GM12865 (cell line): ENCODE measurements at regions not wholly inside any gene's neighbourhood (a gene's known extent, or its start where the extent isn't known, plus 50 kb on each side); places are given as distances from the start of the nearest gene placed in this dataset.

Source experiments
- DNase-seq: peaks from one replicate; pipeline ENCODE4 v3.0.0; 2010; ENCODE audit warnings: low read depth
- H3K4me3 ChIP-seq: 2 replicates; pipeline ENCODE4 v1.5.1; 2011; ENCODE audit warnings: mild to moderate bottlenecking, low read depth, low read length, control low read depth
- TF ChIP-seq, protein P1 (sequence below): IDR thresholded peaks from 2 replicates; pipeline ENCODE4 v1.5.1; 2011; ENCODE audit warnings: low read length, control low read depth, low read depth, inconsistent platforms; ENCODE audit not compliant: insufficient read depth; ENCODE audit errors: missing control alignments

DNA sequence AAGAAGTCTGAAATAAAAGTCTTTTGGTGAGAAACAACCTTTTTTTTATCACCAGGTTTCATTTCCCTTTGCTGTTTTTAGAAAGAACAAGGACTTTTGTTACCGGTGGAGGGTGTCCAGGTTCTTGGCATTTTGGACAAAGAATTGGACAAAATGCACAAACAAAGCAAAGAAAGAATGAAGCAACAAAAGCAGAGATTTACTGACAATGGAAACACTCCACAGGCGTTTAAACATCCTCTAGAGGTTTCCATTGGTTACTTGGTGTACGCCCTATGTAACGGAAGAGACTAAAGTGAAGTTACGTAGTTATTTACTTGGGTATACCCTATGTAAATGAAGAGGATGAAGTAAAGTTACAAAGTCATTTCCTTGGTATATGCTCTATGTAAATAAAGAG lies 1487.0 kb downstream of the LRRC4C start:
- TF ChIP-seq, protein P1, sequence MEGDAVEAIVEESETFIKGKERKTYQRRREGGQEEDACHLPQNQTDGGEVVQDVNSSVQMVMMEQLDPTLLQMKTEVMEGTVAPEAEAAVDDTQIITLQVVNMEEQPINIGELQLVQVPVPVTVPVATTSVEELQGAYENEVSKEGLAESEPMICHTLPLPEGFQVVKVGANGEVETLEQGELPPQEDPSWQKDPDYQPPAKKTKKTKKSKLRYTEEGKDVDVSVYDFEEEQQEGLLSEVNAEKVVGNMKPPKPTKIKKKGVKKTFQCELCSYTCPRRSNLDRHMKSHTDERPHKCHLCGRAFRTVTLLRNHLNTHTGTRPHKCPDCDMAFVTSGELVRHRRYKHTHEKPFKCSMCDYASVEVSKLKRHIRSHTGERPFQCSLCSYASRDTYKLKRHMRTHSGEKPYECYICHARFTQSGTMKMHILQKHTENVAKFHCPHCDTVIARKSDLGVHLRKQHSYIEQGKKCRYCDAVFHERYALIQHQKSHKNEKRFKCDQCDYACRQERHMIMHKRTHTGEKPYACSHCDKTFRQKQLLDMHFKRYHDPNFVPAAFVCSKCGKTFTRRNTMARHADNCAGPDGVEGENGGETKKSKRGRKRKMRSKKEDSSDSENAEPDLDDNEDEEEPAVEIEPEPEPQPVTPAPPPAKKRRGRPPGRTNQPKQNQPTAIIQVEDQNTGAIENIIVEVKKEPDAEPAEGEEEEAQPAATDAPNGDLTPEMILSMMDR: no peak
- H3K4me3 ChIP-seq: no peak overlapping the region
- DNase-seq: no peak

DNA sequence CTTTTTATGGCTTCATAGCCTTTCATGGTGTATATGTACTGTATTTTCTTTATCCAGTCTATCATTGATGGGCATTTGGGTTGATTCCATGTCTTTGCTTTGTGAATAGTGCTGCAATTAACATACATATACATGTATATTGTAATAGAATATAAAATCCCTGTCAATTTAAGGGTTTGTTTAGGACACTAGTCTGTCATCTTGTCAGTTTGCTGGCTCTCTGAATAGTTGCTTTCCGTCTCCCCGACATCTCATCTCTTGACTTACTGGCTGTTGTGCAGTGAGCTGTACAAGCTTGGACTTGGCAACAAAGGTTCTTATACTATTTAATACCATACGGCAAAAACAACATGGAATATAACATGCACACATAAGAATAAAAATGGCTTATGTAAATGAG lies 1487.5 kb downstream of the LRRC4C start:
- H3K4me3 ChIP-seq: no peak overlapping the region
- TF ChIP-seq, protein P1: no peak
- DNase-seq: no peak

GRCh38 chr11:39968071-39968470 lies 1491.4 kb downstream of the LRRC4C start:
- no peak for DNase-seq
- TF ChIP-seq, protein P1: no peak
- no peak overlapping the region for H3K4me3 ChIP-seq

DNA sequence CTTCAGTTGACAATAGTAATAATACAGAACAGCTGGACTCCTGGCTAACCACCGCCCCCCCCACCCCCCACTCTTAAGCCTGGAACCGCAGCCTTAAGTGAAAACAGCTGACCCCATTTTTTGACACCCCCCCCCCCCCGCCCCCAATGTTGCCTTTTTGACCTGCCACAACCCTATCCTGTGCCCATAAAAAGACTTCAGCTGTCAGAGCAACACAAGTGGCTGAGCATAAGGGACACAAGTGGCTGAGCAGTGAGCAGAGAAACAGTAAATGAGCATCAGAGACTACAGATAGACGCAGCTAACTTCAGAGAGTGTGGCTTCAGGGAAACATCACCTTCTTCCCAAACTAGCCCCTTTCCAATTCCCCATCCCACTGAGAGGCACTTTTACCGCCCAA lies 1493.8 kb downstream of the LRRC4C start:
- TF ChIP-seq, protein P1: no peak
- no peak overlapping the region for H3K4me3 ChIP-seq
- DNase-seq: no peak

DNA sequence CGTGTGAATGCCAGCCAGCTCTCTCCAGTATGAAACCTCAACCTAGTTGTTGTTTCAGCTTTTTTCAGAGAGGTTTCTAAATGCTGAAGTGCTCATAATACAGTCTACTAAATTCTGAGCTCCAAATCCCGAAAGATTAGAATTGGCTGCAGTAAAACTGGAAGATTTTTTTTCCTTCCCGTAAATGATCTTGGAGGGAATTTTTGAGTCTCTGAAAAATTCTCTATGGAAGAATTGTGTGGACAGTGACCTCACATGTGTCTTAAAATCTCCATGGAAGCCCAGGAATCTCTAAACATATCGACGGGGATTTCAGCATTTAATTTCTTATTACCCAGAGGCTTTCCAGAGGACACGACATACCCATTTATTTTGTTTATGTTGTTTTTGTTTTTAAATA lies 1499.2 kb downstream of the LRRC4C start:
- no peak for DNase-seq
- TF ChIP-seq, protein P1: no peak
- no peak overlapping the region for H3K4me3 ChIP-seq

DNA sequence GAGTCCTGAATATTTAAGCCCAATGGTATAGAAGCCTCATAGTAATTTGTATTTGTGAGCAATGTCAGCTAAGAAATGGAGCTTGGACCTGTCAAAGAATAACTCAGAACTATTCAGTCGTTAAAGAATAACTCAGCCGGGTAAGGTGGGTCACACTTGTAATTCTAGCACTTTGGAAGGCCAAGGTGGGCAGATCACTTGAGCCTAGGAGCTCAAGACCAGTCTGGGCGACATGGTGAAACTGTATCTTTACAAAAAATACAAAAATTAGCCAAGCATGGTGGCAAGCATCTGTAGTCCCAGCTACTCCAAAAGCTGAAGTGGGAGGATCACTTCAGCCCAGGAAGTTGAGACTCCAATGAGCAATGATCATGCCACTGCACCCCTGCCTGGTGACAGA lies 1526.5 kb downstream of the LRRC4C start:
- TF ChIP-seq, protein P1: no peak
- H3K4me3 ChIP-seq: no peak overlapping the region
- DNase-seq: no peak

DNA sequence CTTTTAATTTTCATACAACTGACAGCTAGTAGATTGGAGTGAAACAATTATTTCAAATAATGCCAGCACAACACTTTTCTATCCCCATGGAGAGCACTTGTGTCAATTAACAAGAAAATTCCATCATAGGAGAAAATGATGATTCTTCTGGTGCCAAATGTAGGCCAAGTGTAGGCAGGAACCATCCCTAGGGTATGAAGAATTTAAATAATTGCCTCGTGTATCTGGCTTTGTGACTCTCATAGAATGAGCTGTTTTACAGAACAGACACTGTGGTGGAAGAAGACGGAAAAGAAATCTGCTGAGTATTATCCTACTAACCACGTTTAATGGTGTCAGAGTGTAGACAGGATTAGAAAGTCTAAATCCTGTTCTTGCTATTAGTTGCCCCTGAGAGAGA lies 1542.2 kb downstream of the LRRC4C start:
- DNase-seq: no peak
- TF ChIP-seq, protein P1: no peak
- H3K4me3 ChIP-seq: no peak overlapping the region
